C4-2B (cell line): ENCODE measurements at regions not wholly inside any gene's neighbourhood (a gene's known extent, or its start where the extent isn't known, plus 50 kb on each side); places are given as distances from the start of the nearest gene placed in this dataset.

Experiments
- CTCF ChIP-seq: fragments of 450-650 bp; conservative IDR thresholded peaks from 2 replicates; pipeline ENCODE4 v1.5.1; 2017; ENCODE audit warnings: mild to moderate bottlenecking
- ZFX ChIP-seq: fragments of 450-650 bp; IDR thresholded peaks from 2 replicates; pipeline ENCODE4 v1.6.1; 2017

- TF ChIP-seq CTCF (no peak), ZFX (no peak)
These were observed 511.5 kb upstream of the FAM241A start for GRCh38 chr4:111633663-111634266.
